ENCODE measurements at regions not wholly inside any gene's neighbourhood (a gene's known extent, or its start where the extent isn't known, plus 50 kb on each side); places are given as distances from the start of the nearest gene placed in this dataset.

- no peak for DNase-seq
These were observed 374.3 kb downstream of the CDH26 start for GRCh38 chr20:60332523-60332922.

GRCh38 chr20:60334911-60335310, 376.7 kb downstream of the CDH26 start:
- no peak for DNase-seq

- DNase-seq: no peak
These were observed 380.3 kb downstream of the CDH26 start for GRCh38 chr20:60338556-60338955.

- no peak for DNase-seq
These were observed 381.5 kb downstream of the CDH26 start for GRCh38 chr20:60339738-60340137.

- DNase-seq: no peak
These were observed 382.0 kb downstream of the CDH26 start for GRCh38 chr20:60340232-60340631.

GRCh38 chr20:60341062-60341461, 382.8 kb downstream of the CDH26 start:
- no peak for DNase-seq

GRCh38 chr20:60345106-60345505, 386.9 kb downstream of the CDH26 start:
- no peak for DNase-seq

- DNase-seq: no peak
These were observed 391.2 kb downstream of the CDH26 start for GRCh38 chr20:60349418-60349817.

GRCh38 chr20:60352017-60352416, 393.8 kb downstream of the CDH26 start:
- DNase-seq: no peak

GRCh38 chr20:60352596-60352995, 394.4 kb downstream of the CDH26 start:
- no peak for DNase-seq

- DNase-seq: no peak
These were observed 395.9 kb downstream of the CDH26 start for GRCh38 chr20:60354024-60354580.

- DNase-seq: no peak
These were observed 399.9 kb downstream of the CDH26 start for GRCh38 chr20:60358101-60358500.

GRCh38 chr20:60359010-60359409, 400.8 kb downstream of the CDH26 start:
- DNase-seq: no peak

- no peak for DNase-seq
These were observed 403.7 kb downstream of the CDH26 start for GRCh38 chr20:60361761-60362395.

- DNase-seq: no peak
These were observed 404.3 kb downstream of the CDH26 start for GRCh38 chr20:60362531-60362930.

- no peak for DNase-seq
These were observed 405.5 kb downstream of the CDH26 start for GRCh38 chr20:60363698-60364097.

GRCh38 chr20:60365064-60365666, 406.9 kb downstream of the CDH26 start:
- DNase-seq: no peak

GRCh38 chr20:60365882-60366281, 407.7 kb downstream of the CDH26 start:
- no peak for DNase-seq

GRCh38 chr20:60371384-60371783, 413.2 kb downstream of the CDH26 start:
- DNase-seq: no peak

- DNase-seq: no peak
These were observed 414.1 kb downstream of the CDH26 start for GRCh38 chr20:60372275-60372674.

GRCh38 chr20:60372822-60373221, 414.6 kb downstream of the CDH26 start:
- no peak for DNase-seq

GRCh38 chr20:60378620-60379019, 420.4 kb downstream of the CDH26 start:
- no peak for DNase-seq

GRCh38 chr20:60381643-60382400, 423.6 kb downstream of the CDH26 start:
- no peak for DNase-seq

- DNase-seq: no peak
These were observed 431.2 kb downstream of the CDH26 start for GRCh38 chr20:60389441-60389840.
